Pancreas (tissue), 10 donors: ENCODE measurements at regions not wholly inside any gene's neighbourhood (a gene's known extent, or its start where the extent isn't known, plus 50 kb on each side); places are given as distances from the start of the nearest gene placed in this dataset.

ENCODE experiments used
- ATAC-seq, 4 donors: fragments of 200-7000 bp; cut with Tn5 transposase; one replicate each; pipeline versions ENCODE4 v1.8.0 to v1.9.1; 2020; ENCODE audit warnings: mild to moderate bottlenecking in 4 of 4, moderate library complexity in 4 of 4
- DNase-seq, 6 donors: peaks; one replicate each; pipeline ENCODE4 v3.0.0-alpha.2; 2020
- FAIRE-seq: peaks from 2 replicates; lab custom pipeline; 2012; peaks lifted over from hg19 to GRCh38; lab: Jason Lieb, UNC
- H3K27ac ChIP-seq, 4 donors: fragments of 200-600 bp; sonication (generic); 1 replicate in 3 of 4; 2 replicates in 1 of 4; pipeline versions ENCODE4 v1.5.0 to v1.8.0; 2020
- H3K27me3 ChIP-seq, 4 donors: fragments of 200-600 bp; one replicate each; pipeline ENCODE4 v1.8.0; 2021
- H3K36me3 ChIP-seq, 3 donors: fragments of 200-600 bp; sonication (generic) in 1 of 3; one replicate each; pipeline versions ENCODE4 v1.5.0 to v1.8.0; 2020 to 2021
- H3K4me1 ChIP-seq, 3 donors: fragments of 200-600 bp; one replicate each; pipeline ENCODE4 v1.8.0; 2021
- H3K4me3 ChIP-seq, 4 donors: fragments of 200-600 bp; sonication (generic) in 2 of 4; one replicate each; pipeline versions ENCODE4 v1.5.0 to v1.8.0; 2020 to 2021
- H3K9me3 ChIP-seq, 4 donors: fragments of 200-600 bp; one replicate each; pipeline ENCODE4 v1.8.0; 2021
- CTCF ChIP-seq, 4 donors: fragments of 200-600 bp; sonication (generic) in 3 of 4; IDR thresholded peaks; one replicate each; pipeline versions ENCODE4 v1.5.0 to v1.8.0; 2021; ENCODE audit warnings: antibody characterized with exemption in 4 of 4
- WGBS, 2 donors: extraction: QIAGEN DNeasy Blood & Tissue Kit; methylation state at CpG; one replicate each; pipeline ENCODE4 v1.1.7; 2013; 5-methylcytosine and 5-hydroxymethylcytosine counted together
- intact Hi-C, 3 donors: fragments of 100-400 bp; cut with DNase I; formaldehyde crosslinking; loops; one replicate each; pipeline versions ENCODE4 v1.11.1 to v1.14.2; 2022
- donor health status: healthy with polysubstance abuse.
- donor health status: DM: no; HTN: no; CAD: no; lungs with moderate emphysema.
- donor health status: DM: no; HTN: no; CAD: no.
- donor health status: control.
- donor health status: control.
- donor health status: Bipolar disorder and iron deficiency.
- donor health status: DM: yes; HTN: yes; CAD: no.
- donor health status: DM: no; HTN: no; CAD: no.
- donor health status: DM: no; HTN: no; CAD: no.
- donor health status: DM: yes; HTN: yes; CAD: no.

GRCh38 chr15:38622304-38622703 lies 57.7 kb upstream of the RASGRP1 start:
- no peak for FAIRE-seq
- no peaks in the 10 kb centered on the region for H3K9me3 ChIP-seq
- WGBS, 2 donors = 39 to 55% methylated on average over 7 of the region's 7 CpGs
- H3K27ac ChIP-seq = peak overlapping the region in 3 of 4 donors; percentile 38 to 47 (median 39)
- H3K27me3 ChIP-seq = no peaks in the 10 kb centered on the region
- H3K4me1 ChIP-seq = no peaks in the 10 kb centered on the region
- TF ChIP-seq CTCF (IDR thresholded peaks at IDR 0.05) = no peak
- DNase-seq = peak in 1 of 6 donors; percentile 6
- H3K4me3 ChIP-seq = no peak overlapping the region
- no peaks in the 10 kb centered on the region for H3K36me3 ChIP-seq
- peak in 3 of 4 donors; percentile 52 to 61 (median 61) for ATAC-seq
- intact Hi-C loops = no loop called here

GRCh38 chr15:38622908-38623307 lies 58.3 kb upstream of the RASGRP1 start:
- intact Hi-C loops = no loop called here
- Histone ChIP-seq H3K27me3 (no peaks in the 10 kb centered on the region), H3K4me3 (no peak overlapping the region), H3K4me1 (no peaks in the 10 kb centered on the region), H3K36me3 (no peaks in the 10 kb centered on the region), H3K27ac (peak overlapping the region in 3 of 4 donors; percentile 38 to 47 (median 39)), H3K9me3 (no peaks in the 10 kb centered on the region)
- no peak for TF ChIP-seq CTCF (IDR thresholded peaks at IDR 0.05)
- DNase-seq (no peak), ATAC-seq (no peak), FAIRE-seq (no peak)
- WGBS, 2 donors = 67 to 85% methylated on average over 5 of the region's 5 CpGs

GRCh38 chr15:38623744-38624143 lies 59.1 kb upstream of the RASGRP1 start:
- Histone ChIP-seq H3K36me3 (no peaks in the 10 kb centered on the region), H3K27ac (peak overlapping the region in 1 of 4 donors; percentile 39), H3K9me3 (no peaks in the 10 kb centered on the region), H3K4me1 (no peaks in the 10 kb centered on the region), H3K4me3 (no peak overlapping the region), H3K27me3 (no peaks in the 10 kb centered on the region)
- no peak for TF ChIP-seq CTCF (IDR thresholded peaks at IDR 0.05)
- WGBS, 2 donors = 57 to 76% methylated on average over 5 of the region's 5 CpGs
- DNase-seq (no peak), FAIRE-seq (no peak), ATAC-seq (no peak)
- intact Hi-C loops = no loop called here

GRCh38 chr15:38624244-38625205 lies 59.9 kb upstream of the RASGRP1 start:
- Histone ChIP-seq H3K27me3 (no peaks in the 10 kb centered on the region), H3K36me3 (no peaks in the 10 kb centered on the region), H3K27ac (peak overlapping the region in 2 of 4 donors; percentile 39 to 53), H3K9me3 (no peaks in the 10 kb centered on the region), H3K4me3 (no peak overlapping the region), H3K4me1 (no peaks in the 10 kb centered on the region)
- intact Hi-C loops = no loop called here
- ATAC-seq = peak in 3 of 4 donors; percentile 22 to 40 (median 24)
- no peak for FAIRE-seq
- no peak for TF ChIP-seq CTCF (IDR thresholded peaks at IDR 0.05)
- 34 to 50% methylated on average over 8 of the region's 8 CpGs for WGBS, 2 donors
- no peak for DNase-seq

- Histone ChIP-seq H3K27ac (no peak overlapping the region), H3K4me3 (no peak overlapping the region), H3K27me3 (no peaks in the 10 kb centered on the region), H3K4me1 (no peaks in the 10 kb centered on the region), H3K36me3 (no peaks in the 10 kb centered on the region), H3K9me3 (no peaks in the 10 kb centered on the region)
- intact Hi-C loops = no loop called here
- no peak for ATAC-seq
- no peak for FAIRE-seq
- no peak for TF ChIP-seq CTCF (IDR thresholded peaks at IDR 0.05)
- DNase-seq = no peak
- 56 to 61% methylated on average over 2 of the region's 2 CpGs for WGBS, 2 donors
Observed at GRCh38 chr15:38625886-38626285, 61.3 kb upstream of the RASGRP1 start.
